ENCODE measurements at regions not wholly inside any gene's neighbourhood (a gene's known extent, or its start where the extent isn't known, plus 50 kb on each side); places are given as distances from the start of the nearest gene placed in this dataset.

- Mint-ChIP-seq H3K27ac (no peak overlapping the region), H3K4me3 (no peak overlapping the region), H3K36me3 (ENCODE audit: low read depth) (no peaks in the 10 kb centered on the region), H3K27me3 (no peaks in the 10 kb centered on the region), H3K4me1 (ENCODE audit: low read depth) (no peaks in the 10 kb centered on the region), H3K9me3 (no peaks in the 10 kb centered on the region)
- intact Hi-C loops (cut with micrococcal nuclease) = no loop called here
Observed at GRCh38 chr10:8463853-8464252, 409.4 kb downstream of the GATA3 start.

- Mint-ChIP-seq H3K36me3 (ENCODE audit: low read depth) (no peaks in the 10 kb centered on the region), H3K4me3 (no peak overlapping the region), H3K9me3 (no peaks in the 10 kb centered on the region), H3K27ac (no peak overlapping the region), H3K4me1 (ENCODE audit: low read depth) (no peaks in the 10 kb centered on the region), H3K27me3 (no peaks in the 10 kb centered on the region)
- intact Hi-C loops (cut with micrococcal nuclease) = no loop called here
Observed at GRCh38 chr10:8468477-8468876, 414.0 kb downstream of the GATA3 start.

- H3K4me1 Mint-ChIP-seq (ENCODE audit: low read depth) = no peaks in the 10 kb centered on the region
- H3K36me3 Mint-ChIP-seq (ENCODE audit: low read depth) = no peaks in the 10 kb centered on the region
- H3K27me3 Mint-ChIP-seq = peaks cover 5% of the 10 kb centered on the region
- no peak overlapping the region for H3K4me3 Mint-ChIP-seq
- no peaks in the 10 kb centered on the region for H3K9me3 Mint-ChIP-seq
- intact Hi-C loops (cut with micrococcal nuclease) = no loop called here
- no peak overlapping the region for H3K27ac Mint-ChIP-seq
Observed at GRCh38 chr10:8473205-8473604, 418.7 kb downstream of the GATA3 start.

- H3K27ac Mint-ChIP-seq = no peak overlapping the region
- intact Hi-C loops (cut with micrococcal nuclease) = no loop called here
- H3K9me3 Mint-ChIP-seq = no peaks in the 10 kb centered on the region
- no peak overlapping the region for H3K4me3 Mint-ChIP-seq
- no peaks in the 10 kb centered on the region for H3K4me1 Mint-ChIP-seq (ENCODE audit: low read depth)
- H3K27me3 Mint-ChIP-seq = peaks cover 8% of the 10 kb centered on the region
- no peaks in the 10 kb centered on the region for H3K36me3 Mint-ChIP-seq (ENCODE audit: low read depth)
Observed at GRCh38 chr10:8477300-8477699, 422.8 kb downstream of the GATA3 start.

GRCh38 chr10:8481718-8482504 lies 427.4 kb downstream of the GATA3 start:
- no peak overlapping the region for H3K27ac Mint-ChIP-seq
- H3K4me3 Mint-ChIP-seq = no peak overlapping the region
- intact Hi-C loops (cut with micrococcal nuclease) = no loop called here

GRCh38 chr10:8485032-8485431 lies 430.5 kb downstream of the GATA3 start:
- Mint-ChIP-seq H3K27ac (no peak overlapping the region), H3K27me3 (peaks cover 3% of the 10 kb centered on the region), H3K4me3 (no peak overlapping the region), H3K9me3 (no peaks in the 10 kb centered on the region), H3K36me3 (ENCODE audit: low read depth) (no peaks in the 10 kb centered on the region), H3K4me1 (ENCODE audit: low read depth) (no peaks in the 10 kb centered on the region)
- intact Hi-C loops (cut with micrococcal nuclease) = no loop called here

More at GRCh38 chr10:8481718-8482504, 427.4 kb downstream of the GATA3 start:
- Mint-ChIP-seq H3K9me3 (no peaks in the 10 kb centered on the region), H3K27me3 (peaks cover 3% of the 10 kb centered on the region), H3K36me3 (ENCODE audit: low read depth) (no peaks in the 10 kb centered on the region), H3K4me1 (ENCODE audit: low read depth) (no peaks in the 10 kb centered on the region)

- Mint-ChIP-seq H3K36me3 (ENCODE audit: low read depth) (no peaks in the 10 kb centered on the region), H3K4me1 (ENCODE audit: low read depth) (no peaks in the 10 kb centered on the region), H3K4me3 (no peak overlapping the region), H3K9me3 (no peaks in the 10 kb centered on the region), H3K27ac (no peak overlapping the region), H3K27me3 (no peaks in the 10 kb centered on the region)
- intact Hi-C loops (cut with micrococcal nuclease) = no loop called here
Observed at GRCh38 chr10:8487346-8487745, 432.9 kb downstream of the GATA3 start.

GRCh38 chr10:8489232-8489631 lies 434.7 kb downstream of the GATA3 start:
- intact Hi-C loops (cut with micrococcal nuclease) = no loop called here
- no peak overlapping the region for H3K27ac Mint-ChIP-seq
- H3K27me3 Mint-ChIP-seq = no peaks in the 10 kb centered on the region
- H3K36me3 Mint-ChIP-seq (ENCODE audit: low read depth) = no peaks in the 10 kb centered on the region
- no peak overlapping the region for H3K4me3 Mint-ChIP-seq
- no peaks in the 10 kb centered on the region for H3K9me3 Mint-ChIP-seq
- no peaks in the 10 kb centered on the region for H3K4me1 Mint-ChIP-seq (ENCODE audit: low read depth)

GRCh38 chr10:8489823-8490222 lies 435.3 kb downstream of the GATA3 start:
- intact Hi-C loops (cut with micrococcal nuclease) = no loop called here
- Mint-ChIP-seq H3K27me3 (no peaks in the 10 kb centered on the region), H3K27ac (no peak overlapping the region), H3K9me3 (no peaks in the 10 kb centered on the region), H3K36me3 (ENCODE audit: low read depth) (no peaks in the 10 kb centered on the region), H3K4me3 (no peak overlapping the region), H3K4me1 (ENCODE audit: low read depth) (no peaks in the 10 kb centered on the region)

- H3K4me1 Mint-ChIP-seq (ENCODE audit: low read depth) = no peaks in the 10 kb centered on the region
- intact Hi-C loops (cut with micrococcal nuclease) = no loop called here
- H3K27ac Mint-ChIP-seq = no peak overlapping the region
- H3K9me3 Mint-ChIP-seq = peaks cover 15% of the 10 kb centered on the region
- H3K36me3 Mint-ChIP-seq (ENCODE audit: low read depth) = no peaks in the 10 kb centered on the region
- no peak overlapping the region for H3K4me3 Mint-ChIP-seq
- H3K27me3 Mint-ChIP-seq = no peaks in the 10 kb centered on the region
Observed at GRCh38 chr10:8498290-8498689, 443.8 kb downstream of the GATA3 start.

- no peak overlapping the region for H3K27ac Mint-ChIP-seq
- no peaks in the 10 kb centered on the region for H3K4me1 Mint-ChIP-seq (ENCODE audit: low read depth)
- H3K27me3 Mint-ChIP-seq = no peaks in the 10 kb centered on the region
- intact Hi-C loops (cut with micrococcal nuclease) = no loop called here
- peaks cover 15% of the 10 kb centered on the region for H3K9me3 Mint-ChIP-seq
- H3K36me3 Mint-ChIP-seq (ENCODE audit: low read depth) = no peaks in the 10 kb centered on the region
- H3K4me3 Mint-ChIP-seq = no peak overlapping the region
Observed at GRCh38 chr10:8498881-8499280, 444.4 kb downstream of the GATA3 start.

GRCh38 chr10:8499312-8499711 lies 444.8 kb downstream of the GATA3 start:
- H3K9me3 Mint-ChIP-seq = peaks cover 15% of the 10 kb centered on the region
- no peaks in the 10 kb centered on the region for H3K36me3 Mint-ChIP-seq (ENCODE audit: low read depth)
- no peaks in the 10 kb centered on the region for H3K4me1 Mint-ChIP-seq (ENCODE audit: low read depth)
- H3K27me3 Mint-ChIP-seq = no peaks in the 10 kb centered on the region
- intact Hi-C loops (cut with micrococcal nuclease) = no loop called here
- no peak overlapping the region for H3K4me3 Mint-ChIP-seq
- no peak overlapping the region for H3K27ac Mint-ChIP-seq

GRCh38 chr10:8499752-8500390 lies 445.4 kb downstream of the GATA3 start:
- peaks cover 15% of the 10 kb centered on the region for H3K9me3 Mint-ChIP-seq
- H3K36me3 Mint-ChIP-seq (ENCODE audit: low read depth) = no peaks in the 10 kb centered on the region
- no peak overlapping the region for H3K27ac Mint-ChIP-seq
- no peaks in the 10 kb centered on the region for H3K4me1 Mint-ChIP-seq (ENCODE audit: low read depth)
- intact Hi-C loops (cut with micrococcal nuclease) = no loop called here
- H3K27me3 Mint-ChIP-seq = no peaks in the 10 kb centered on the region
- no peak overlapping the region for H3K4me3 Mint-ChIP-seq

- H3K4me1 Mint-ChIP-seq (ENCODE audit: low read depth) = no peaks in the 10 kb centered on the region
- intact Hi-C loops (cut with micrococcal nuclease) = no loop called here
Observed at GRCh38 chr10:8502573-8502972, 448.1 kb downstream of the GATA3 start.

GRCh38 chr10:8504499-8504898 lies 450.0 kb downstream of the GATA3 start:
- H3K36me3 Mint-ChIP-seq (ENCODE audit: low read depth) = no peaks in the 10 kb centered on the region
- intact Hi-C loops (cut with micrococcal nuclease) = no loop called here
- no peak overlapping the region for H3K27ac Mint-ChIP-seq
- H3K9me3 Mint-ChIP-seq = peaks cover 10% of the 10 kb centered on the region
- no peak overlapping the region for H3K4me3 Mint-ChIP-seq
- no peaks in the 10 kb centered on the region for H3K27me3 Mint-ChIP-seq
- H3K4me1 Mint-ChIP-seq (ENCODE audit: low read depth) = no peaks in the 10 kb centered on the region

More at GRCh38 chr10:8502573-8502972, 448.1 kb downstream of the GATA3 start:
- no peak overlapping the region for H3K4me3 Mint-ChIP-seq
- H3K9me3 Mint-ChIP-seq = peaks cover 15% of the 10 kb centered on the region
- no peak overlapping the region for H3K27ac Mint-ChIP-seq
- H3K36me3 Mint-ChIP-seq (ENCODE audit: low read depth) = no peaks in the 10 kb centered on the region
- H3K27me3 Mint-ChIP-seq = no peaks in the 10 kb centered on the region

Measured in dendritic cell treated with granulocyte-macrophage colony-stimulating factor and Interleukin-4, amounts not matched to agents 40 ng/mL and 50 ng/mL, for 4 days (primary cell).